Stimulated activated CD4-positive, alpha-beta T cell treated with anti-CD3 and anti-CD28 coated beads, Interleukin-4, amount 100 ng/mL, for 48 hours (primary cell): ENCODE measurements at regions not wholly inside any gene's neighbourhood (a gene's known extent, or its start where the extent isn't known, plus 50 kb on each side); places are given as distances from the start of the nearest gene placed in this dataset.
"Not testable (repeated sequence)": the region's sequence is repeated elsewhere in the genome, so short reads cannot be mapped to it uniquely, and the experiment has no call there.

Experiments
- DNase-seq, 2 donors: peaks; one replicate each; pipeline ENCODE4 v3.0.0-alpha.2; 2020; ENCODE audit warnings: low read depth in 2 of 2

GRCh38 chr14:106474261-106475028, 948.1 kb downstream of the TMEM121 start:
- DNase-seq, result peak in 1 of 2 donors; percentile 23

GRCh38 chr14:106475214-106475613, 948.8 kb downstream of the TMEM121 start:
- not testable (repeated sequence) for DNase-seq

GRCh38 chr14:106477600-106477999, 951.2 kb downstream of the TMEM121 start:
- not testable (repeated sequence) for DNase-seq

GRCh38 chr14:106480287-106480686, 953.9 kb downstream of the TMEM121 start:
- not testable (repeated sequence) for DNase-seq

GRCh38 chr14:106482213-106482612, 955.8 kb downstream of the TMEM121 start:
- DNase-seq, result not testable (repeated sequence)

- DNase-seq, result no peak
Measured at GRCh38 chr14:106487600-106487999, 961.2 kb downstream of the TMEM121 start.

GRCh38 chr14:106488291-106488690, 961.9 kb downstream of the TMEM121 start:
- no peak for DNase-seq

- DNase-seq, result peak; percentile 30
Measured at GRCh38 chr14:106489112-106489881, 962.9 kb downstream of the TMEM121 start.

- DNase-seq, result no peak
Measured at GRCh38 chr14:106490442-106490841, 964.1 kb downstream of the TMEM121 start.

GRCh38 chr14:106491851-106492250, 965.5 kb downstream of the TMEM121 start:
- DNase-seq, result peak; percentile 23 to 37

- no peak for DNase-seq
Measured at GRCh38 chr14:106493962-106494823, 967.8 kb downstream of the TMEM121 start.

GRCh38 chr14:106500571-106500970, 974.2 kb downstream of the TMEM121 start:
- no peak for DNase-seq

GRCh38 chr14:106501898-106502297, 975.5 kb downstream of the TMEM121 start:
- DNase-seq, result no peak

GRCh38 chr14:106505366-106505765, 979.0 kb downstream of the TMEM121 start:
- no peak for DNase-seq

- peak; percentile 24 to 30 for DNase-seq
Measured at GRCh38 chr14:106506881-106507305, 980.5 kb downstream of the TMEM121 start.

- DNase-seq, result peak in 1 of 2 donors; percentile 19
Measured at GRCh38 chr14:106507354-106507753, 981.0 kb downstream of the TMEM121 start.

- no peak for DNase-seq
Measured at GRCh38 chr14:106508216-106508615, 981.8 kb downstream of the TMEM121 start.

- DNase-seq, result no peak
Measured at GRCh38 chr14:106509176-106509575, 982.8 kb downstream of the TMEM121 start.

GRCh38 chr14:106509807-106510206, 983.4 kb downstream of the TMEM121 start:
- DNase-seq, result no peak

GRCh38 chr14:106511006-106511799, 984.8 kb downstream of the TMEM121 start:
- peak in 1 of 2 donors; percentile 21 for DNase-seq

GRCh38 chr14:106511800-106512198, 985.4 kb downstream of the TMEM121 start:
- no peak for DNase-seq
